ENCODE measurements at regions not wholly inside any gene's neighbourhood (a gene's known extent, or its start where the extent isn't known, plus 50 kb on each side); places are given as distances from the start of the nearest gene placed in this dataset.

GRCh38 chr22:48742556-48743343, 1084.9 kb downstream of the BRD1 start:
- TF ChIP-seq EZH2 (IDR thresholded peaks at IDR 0.05) (no peak), POLR2AphosphoS5 (IDR thresholded peaks at IDR 0.05; ENCODE audit: borderline replicate concordance, low read depth, low read length) (no peak)
